ENCODE measurements at regions not wholly inside any gene's neighbourhood (a gene's known extent, or its start where the extent isn't known, plus 50 kb on each side); places are given as distances from the start of the nearest gene placed in this dataset.

- no peak for TF ChIP-seq CTCF (IDR thresholded peaks at IDR 0.05)
- H3K36me3 Mint-ChIP-seq: no peaks in the 10 kb centered on the region
- H3K4me3 Mint-ChIP-seq: no peak overlapping the region
- Histone ChIP-seq H3K9me3 (ENCODE audit: control insufficient read depth, insufficient read depth, low read length) (no peaks in the 10 kb centered on the region), H3K27ac (ENCODE audit: low read length) (no peak overlapping the region), H3K4me1 (ENCODE audit: control insufficient read depth, insufficient read depth, low read length) (no peaks in the 10 kb centered on the region), H3K36me3 (ENCODE audit: control insufficient read depth, insufficient read depth, low read length) (no peaks in the 10 kb centered on the region), H3K27me3 (ENCODE audit: control insufficient read depth, insufficient read depth, low read length) (no peaks in the 10 kb centered on the region), H3K4me3 (ENCODE audit: low read length) (no peak overlapping the region)
- H3K27me3 Mint-ChIP-seq (ENCODE audit: low read depth in 2 of 2): no peaks in the 10 kb centered on the region
- intact Hi-C loops (cut with micrococcal nuclease): no loop called here
- no peak overlapping the region for H3K27ac Mint-ChIP-seq
- H3K9me3 Mint-ChIP-seq: peaks cover 3 to 8% of the 10 kb centered on the region in 2 donors
- WGBS (ENCODE audit: insufficient coverage): 100% methylated on average over 1 of the region's 1 CpG
- ATAC-seq: no peak
- no peak for DNase-seq
- no peaks in the 10 kb centered on the region for H3K4me1 Mint-ChIP-seq
These were observed 461.2 kb downstream of the TLR4 start for GRCh38 chr9:118165451-118165850.

GRCh38 chr9:118170032-118170955 lies 466.1 kb downstream of the TLR4 start:
- Mint-ChIP-seq H3K4me3 (no peak overlapping the region), H3K9me3 (peaks cover 3 to 6% of the 10 kb centered on the region in 2 donors), H3K27ac (no peak overlapping the region), H3K27me3 (ENCODE audit: low read depth in 2 of 2) (no peaks in the 10 kb centered on the region), H3K36me3 (no peaks in the 10 kb centered on the region), H3K4me1 (no peaks in the 10 kb centered on the region)
- H3K36me3 ChIP-seq (ENCODE audit: control insufficient read depth, insufficient read depth, low read length): no peaks in the 10 kb centered on the region
- no peaks in the 10 kb centered on the region for H3K4me1 ChIP-seq (ENCODE audit: control insufficient read depth, insufficient read depth, low read length)
- no peaks in the 10 kb centered on the region for H3K27me3 ChIP-seq (ENCODE audit: control insufficient read depth, insufficient read depth, low read length)
- no peak overlapping the region for H3K27ac ChIP-seq (ENCODE audit: low read length)
- ATAC-seq: no peak
- 43% methylated on average over 2 of the region's 6 CpGs for WGBS (ENCODE audit: insufficient coverage)
- TF ChIP-seq CTCF (IDR thresholded peaks at IDR 0.05): no peak
- intact Hi-C loops (cut with micrococcal nuclease): no loop called here
- no peak overlapping the region for H3K4me3 ChIP-seq (ENCODE audit: low read length)
- no peaks in the 10 kb centered on the region for H3K9me3 ChIP-seq (ENCODE audit: control insufficient read depth, insufficient read depth, low read length)
- no peak for DNase-seq

GRCh38 chr9:118177241-118177640 lies 473.0 kb downstream of the TLR4 start:
- intact Hi-C loops (cut with micrococcal nuclease): no loop called here
- H3K9me3 ChIP-seq (ENCODE audit: control insufficient read depth, insufficient read depth, low read length): no peaks in the 10 kb centered on the region
- Mint-ChIP-seq H3K4me1 (no peaks in the 10 kb centered on the region), H3K27ac (no peak overlapping the region), H3K27me3 (ENCODE audit: low read depth in 2 of 2) (no peaks in the 10 kb centered on the region), H3K4me3 (no peak overlapping the region), H3K36me3 (no peaks in the 10 kb centered on the region), H3K9me3 (peaks cover 0 to 4% of the 10 kb centered on the region in 2 donors)
- H3K36me3 ChIP-seq (ENCODE audit: control insufficient read depth, insufficient read depth, low read length): no peaks in the 10 kb centered on the region
- ATAC-seq (no peak), DNase-seq (no peak)
- peaks cover 2% of the 10 kb centered on the region for H3K27me3 ChIP-seq (ENCODE audit: control insufficient read depth, insufficient read depth, low read length)
- TF ChIP-seq CTCF (IDR thresholded peaks at IDR 0.05): no peak
- no peak overlapping the region for H3K27ac ChIP-seq (ENCODE audit: low read length)
- no peaks in the 10 kb centered on the region for H3K4me1 ChIP-seq (ENCODE audit: control insufficient read depth, insufficient read depth, low read length)
- H3K4me3 ChIP-seq (ENCODE audit: low read length): no peak overlapping the region

- Mint-ChIP-seq H3K27me3 (ENCODE audit: low read depth in 2 of 2) (no peaks in the 10 kb centered on the region), H3K4me1 (no peaks in the 10 kb centered on the region), H3K4me3 (no peak overlapping the region), H3K36me3 (no peaks in the 10 kb centered on the region), H3K9me3 (peaks cover 0 to 8% of the 10 kb centered on the region in 2 donors), H3K27ac (no peak overlapping the region)
- no peak for DNase-seq
- H3K4me1 ChIP-seq (ENCODE audit: control insufficient read depth, insufficient read depth, low read length): no peaks in the 10 kb centered on the region
- ATAC-seq: no peak
- H3K9me3 ChIP-seq (ENCODE audit: control insufficient read depth, insufficient read depth, low read length): no peaks in the 10 kb centered on the region
- no peaks in the 10 kb centered on the region for H3K27me3 ChIP-seq (ENCODE audit: control insufficient read depth, insufficient read depth, low read length)
- intact Hi-C loops (cut with micrococcal nuclease): no loop called here
- TF ChIP-seq CTCF (IDR thresholded peaks at IDR 0.05): no peak
- H3K4me3 ChIP-seq (ENCODE audit: low read length): no peak overlapping the region
- no peak overlapping the region for H3K27ac ChIP-seq (ENCODE audit: low read length)
- WGBS (ENCODE audit: insufficient coverage): 91% methylated on average over 2 of the region's 2 CpGs
- no peaks in the 10 kb centered on the region for H3K36me3 ChIP-seq (ENCODE audit: control insufficient read depth, insufficient read depth, low read length)
These were observed 479.4 kb downstream of the TLR4 start for GRCh38 chr9:118183576-118183975.

Measured in natural killer cell (primary cell).